ENCODE measurements at regions not wholly inside any gene's neighbourhood (a gene's known extent, or its start where the extent isn't known, plus 50 kb on each side); places are given as distances from the start of the nearest gene placed in this dataset.
A peak's percentile ranks its signal among the peaks of the same experiment; 100 is the strongest.

- H3K27me3 ChIP-seq: peaks cover 0 to 35% (median 0%) of the 10 kb centered on the region in 3 donors
- no peaks in the 10 kb centered on the region for H3K9me3 ChIP-seq
- H3K36me3 ChIP-seq: no peaks in the 10 kb centered on the region
- no peak for DNase-seq
- no peak for TF ChIP-seq POLR2A (IDR thresholded peaks at IDR 0.05)
- no peak for TF ChIP-seq CTCF (IDR thresholded peaks at IDR 0.05)
- TF ChIP-seq EP300 (IDR thresholded peaks at IDR 0.05): no peak
- no peak for TF ChIP-seq POLR2AphosphoS5 (IDR thresholded peaks at IDR 0.05)
- WGBS, 5 donors: 80 to 90% (median 88%) methylated on average over 17 of the region's 17 CpGs
- no peaks in the 10 kb centered on the region for H3K4me1 ChIP-seq
- H3K4me3 ChIP-seq: no peak overlapping the region
- H3K27ac ChIP-seq: no peak overlapping the region
- intact Hi-C loops (cut with DNase I; ENCODE audit: low total_unique reads): no loop called here
Measured at GRCh38 chr12:125684968-125685790, 619.9 kb downstream of the AACS start.

GRCh38 chr12:125685915-125686314 is 620.7 kb downstream of the AACS start:
- H3K36me3 ChIP-seq: no peaks in the 10 kb centered on the region
- WGBS, 5 donors: 33 to 57% (median 49%) methylated on average over 3 of the region's 3 CpGs
- H3K4me3 ChIP-seq: no peak overlapping the region
- no peaks in the 10 kb centered on the region for H3K9me3 ChIP-seq
- intact Hi-C loops (cut with DNase I; ENCODE audit: low total_unique reads): no loop called here
- DNase-seq: peak in 1 of 2 donors; percentile 22
- TF ChIP-seq POLR2AphosphoS5 (IDR thresholded peaks at IDR 0.05) (no peak), POLR2A (IDR thresholded peaks at IDR 0.05) (no peak), EP300 (IDR thresholded peaks at IDR 0.05) (no peak), CTCF (IDR thresholded peaks at IDR 0.05) (no peak)
- H3K4me1 ChIP-seq: no peaks in the 10 kb centered on the region
- peaks cover 0 to 35% (median 0%) of the 10 kb centered on the region in 3 donors for H3K27me3 ChIP-seq
- H3K27ac ChIP-seq: no peak overlapping the region

GRCh38 chr12:125687403-125687802 is 622.2 kb downstream of the AACS start:
- intact Hi-C loops (cut with DNase I; ENCODE audit: low total_unique reads): no loop called here
- WGBS, 5 donors: 48 to 69% (median 57%) methylated on average over 3 of the region's 3 CpGs
- TF ChIP-seq POLR2AphosphoS5 (IDR thresholded peaks at IDR 0.05): no peak
- TF ChIP-seq EP300 (IDR thresholded peaks at IDR 0.05): no peak
- Histone ChIP-seq H3K4me3 (no peak overlapping the region), H3K9me3 (no peaks in the 10 kb centered on the region), H3K27me3 (peaks cover 0 to 35% (median 0%) of the 10 kb centered on the region in 3 donors), H3K36me3 (no peaks in the 10 kb centered on the region), H3K4me1 (no peaks in the 10 kb centered on the region), H3K27ac (no peak overlapping the region)
- no peak for DNase-seq

GRCh38 chr12:125687820-125688219 is 622.6 kb downstream of the AACS start:
- Histone ChIP-seq H3K4me3 (no peak overlapping the region), H3K4me1 (no peaks in the 10 kb centered on the region), H3K9me3 (no peaks in the 10 kb centered on the region), H3K27ac (no peak overlapping the region), H3K36me3 (no peaks in the 10 kb centered on the region), H3K27me3 (peaks cover 0 to 35% (median 0%) of the 10 kb centered on the region in 3 donors)
- TF ChIP-seq EP300 (IDR thresholded peaks at IDR 0.05) (no peak), POLR2AphosphoS5 (IDR thresholded peaks at IDR 0.05) (no peak), POLR2A (IDR thresholded peaks at IDR 0.05) (no peak), CTCF (IDR thresholded peaks at IDR 0.05) (no peak)
- DNase-seq: no peak
- WGBS, 5 donors: 76 to 84% (median 80%) methylated on average over 7 of the region's 7 CpGs
- intact Hi-C loops (cut with DNase I; ENCODE audit: low total_unique reads): no loop called here

GRCh38 chr12:125688223-125688622 is 623.0 kb downstream of the AACS start:
- Histone ChIP-seq H3K36me3 (no peaks in the 10 kb centered on the region), H3K9me3 (no peaks in the 10 kb centered on the region), H3K27ac (no peak overlapping the region), H3K27me3 (peaks cover 0 to 35% (median 0%) of the 10 kb centered on the region in 3 donors), H3K4me1 (no peaks in the 10 kb centered on the region), H3K4me3 (no peak overlapping the region)
- TF ChIP-seq CTCF (IDR thresholded peaks at IDR 0.05) (no peak), EP300 (IDR thresholded peaks at IDR 0.05) (no peak), POLR2AphosphoS5 (IDR thresholded peaks at IDR 0.05) (no peak), POLR2A (IDR thresholded peaks at IDR 0.05) (no peak)
- 68 to 85% (median 80%) methylated on average over 6 to 7 of the region's 7 CpGs for WGBS, 5 donors
- no peak for DNase-seq
- intact Hi-C loops (cut with DNase I; ENCODE audit: low total_unique reads): no loop called here

Data from stomach (tissue), 8 donors.